ENCODE measurements at regions not wholly inside any gene's neighbourhood (a gene's known extent, or its start where the extent isn't known, plus 50 kb on each side); places are given as distances from the start of the nearest gene placed in this dataset.
"Not testable (repeated sequence)": the region's sequence is repeated elsewhere in the genome, so short reads cannot be mapped to it uniquely, and the experiment has no call there.

- no peak for DNase-seq
Measured at GRCh38 chr3:72071624-72072023, 286.7 kb upstream of the PROK2 start.

- DNase-seq = no peak
Measured at GRCh38 chr3:72070005-72070404, 285.1 kb upstream of the PROK2 start.

GRCh38 chr3:72069543-72069942 lies 284.6 kb upstream of the PROK2 start:
- no peak for DNase-seq

- DNase-seq = no peak
Measured at GRCh38 chr3:72068621-72069020, 283.7 kb upstream of the PROK2 start.

GRCh38 chr3:72067721-72068120 lies 282.8 kb upstream of the PROK2 start:
- no peak for DNase-seq

GRCh38 chr3:72065872-72066641 lies 281.1 kb upstream of the PROK2 start:
- DNase-seq = no peak

- DNase-seq = no peak
Measured at GRCh38 chr3:72065236-72065635, 280.3 kb upstream of the PROK2 start.

- not testable (repeated sequence) for DNase-seq
Measured at GRCh38 chr3:72064727-72065126, 279.8 kb upstream of the PROK2 start.

- DNase-seq = no peak
Measured at GRCh38 chr3:72062017-72062416, 277.1 kb upstream of the PROK2 start.

GRCh38 chr3:72060447-72061034 lies 275.6 kb upstream of the PROK2 start:
- no peak for DNase-seq

- no peak for DNase-seq
Measured at GRCh38 chr3:72058493-72059081, 273.6 kb upstream of the PROK2 start.

- DNase-seq = no peak
Measured at GRCh38 chr3:72055436-72055835, 270.5 kb upstream of the PROK2 start.

GRCh38 chr3:72054976-72055375 lies 270.0 kb upstream of the PROK2 start:
- no peak for DNase-seq

GRCh38 chr3:72052841-72053409 lies 268.0 kb upstream of the PROK2 start:
- DNase-seq = no peak

- no peak for DNase-seq
Measured at GRCh38 chr3:72050771-72051170, 265.8 kb upstream of the PROK2 start.

GRCh38 chr3:72050048-72050632 lies 265.2 kb upstream of the PROK2 start:
- no peak for DNase-seq

GRCh38 chr3:72049300-72049699 lies 264.4 kb upstream of the PROK2 start:
- DNase-seq = no peak

- no peak for DNase-seq
Measured at GRCh38 chr3:72048873-72049272, 263.9 kb upstream of the PROK2 start.

GRCh38 chr3:72047221-72047871 lies 262.4 kb upstream of the PROK2 start:
- no peak for DNase-seq

- peak; percentile 67 for DNase-seq
Measured at GRCh38 chr3:72044231-72044855, 259.4 kb upstream of the PROK2 start.

- no peak for DNase-seq
Measured at GRCh38 chr3:72043204-72044133, 258.5 kb upstream of the PROK2 start.
